ENCODE measurements at regions not wholly inside any gene's neighbourhood (a gene's known extent, or its start where the extent isn't known, plus 50 kb on each side); places are given as distances from the start of the nearest gene placed in this dataset.

GRCh38 chr17:55570391-55570790 is 59.1 kb upstream of the SMIM36 start:
- no peak overlapping the region for H3K27ac ChIP-seq
- H3K4me1 ChIP-seq (ENCODE audit: low read depth, poor library complexity, severe bottlenecking) = no peaks in the 10 kb centered on the region
- no peak for TF ChIP-seq CTCF (conservative IDR thresholded peaks at IDR 0.05; ENCODE audit: low read depth, low read length)
- H3K9ac ChIP-seq = no peak overlapping the region
- no peaks in the 10 kb centered on the region for H3K36me3 ChIP-seq (ENCODE audit: insufficient read depth)
- H2AFZ ChIP-seq (ENCODE audit: low read depth) = no peak overlapping the region
- no peak overlapping the region for H3K4me2 ChIP-seq
- no peaks in the 10 kb centered on the region for H4K20me1 ChIP-seq (ENCODE audit: insufficient read depth)
- no peaks in the 10 kb centered on the region for H3K79me2 ChIP-seq (ENCODE audit: insufficient read depth, low read depth)
- H3K4me3 ChIP-seq (IDR thresholded peaks at IDR 0.05; ENCODE audit: insufficient read depth, low read depth, low read length) = no peak overlapping the region
- H3K27me3 ChIP-seq (ENCODE audit: insufficient read depth, low read depth) = no peaks in the 10 kb centered on the region

GRCh38 chr17:55567240-55568214 is 56.3 kb upstream of the SMIM36 start:
- Histone ChIP-seq H3K4me1 (ENCODE audit: low read depth, poor library complexity, severe bottlenecking) (no peaks in the 10 kb centered on the region), H3K36me3 (ENCODE audit: insufficient read depth) (no peaks in the 10 kb centered on the region), H3K27me3 (ENCODE audit: insufficient read depth, low read depth) (no peaks in the 10 kb centered on the region), H3K9ac (no peak overlapping the region), H4K20me1 (ENCODE audit: insufficient read depth) (no peaks in the 10 kb centered on the region), H3K79me2 (ENCODE audit: insufficient read depth, low read depth) (no peaks in the 10 kb centered on the region), H3K27ac (no peak overlapping the region), H3K4me3 (IDR thresholded peaks at IDR 0.05; ENCODE audit: insufficient read depth, low read depth, low read length) (no peak overlapping the region), H3K4me2 (no peak overlapping the region), H2AFZ (ENCODE audit: low read depth) (no peak overlapping the region)
- no peak for TF ChIP-seq CTCF (conservative IDR thresholded peaks at IDR 0.05; ENCODE audit: low read depth, low read length)

GRCh38 chr17:55564081-55564480 is 52.8 kb upstream of the SMIM36 start:
- Histone ChIP-seq H3K36me3 (ENCODE audit: insufficient read depth) (no peaks in the 10 kb centered on the region), H3K4me3 (IDR thresholded peaks at IDR 0.05; ENCODE audit: insufficient read depth, low read depth, low read length) (no peak overlapping the region), H3K9ac (no peak overlapping the region), H3K27ac (no peak overlapping the region), H3K4me2 (no peak overlapping the region), H4K20me1 (ENCODE audit: insufficient read depth) (no peaks in the 10 kb centered on the region), H3K79me2 (ENCODE audit: insufficient read depth, low read depth) (no peaks in the 10 kb centered on the region), H2AFZ (ENCODE audit: low read depth) (no peak overlapping the region), H3K4me1 (ENCODE audit: low read depth, poor library complexity, severe bottlenecking) (no peaks in the 10 kb centered on the region), H3K27me3 (ENCODE audit: insufficient read depth, low read depth) (no peaks in the 10 kb centered on the region)
- no peak for TF ChIP-seq CTCF (conservative IDR thresholded peaks at IDR 0.05; ENCODE audit: low read depth, low read length)

- no peaks in the 10 kb centered on the region for H3K79me2 ChIP-seq (ENCODE audit: insufficient read depth, low read depth)
- no peaks in the 10 kb centered on the region for H3K36me3 ChIP-seq (ENCODE audit: insufficient read depth)
- H4K20me1 ChIP-seq (ENCODE audit: insufficient read depth) = no peaks in the 10 kb centered on the region
- H3K27ac ChIP-seq = no peak overlapping the region
- H3K27me3 ChIP-seq (ENCODE audit: insufficient read depth, low read depth) = no peaks in the 10 kb centered on the region
- no peaks in the 10 kb centered on the region for H3K4me1 ChIP-seq (ENCODE audit: low read depth, poor library complexity, severe bottlenecking)
- H3K9ac ChIP-seq = no peak overlapping the region
- H2AFZ ChIP-seq (ENCODE audit: low read depth) = no peak overlapping the region
- H3K4me3 ChIP-seq (IDR thresholded peaks at IDR 0.05; ENCODE audit: insufficient read depth, low read depth, low read length) = no peak overlapping the region
- H3K4me2 ChIP-seq = no peak overlapping the region
- no peak for TF ChIP-seq CTCF (conservative IDR thresholded peaks at IDR 0.05; ENCODE audit: low read depth, low read length)
Measured at GRCh38 chr17:55563363-55563762, 52.1 kb upstream of the SMIM36 start.
